ENCODE measurements at regions not wholly inside any gene's neighbourhood (a gene's known extent, or its start where the extent isn't known, plus 50 kb on each side); places are given as distances from the start of the nearest gene placed in this dataset.

- Histone ChIP-seq H2AFZ (ENCODE audit: low read length) (no peak overlapping the region), H3K79me2 (ENCODE audit: low read length) (no peaks in the 10 kb centered on the region), H3K36me3 (replicated peaks; ENCODE audit: insufficient read depth, low read length) (no peaks in the 10 kb centered on the region), H3K27ac (ENCODE audit: low read length) (no peak overlapping the region), H4K20me1 (ENCODE audit: insufficient read depth, low read length) (no peaks in the 10 kb centered on the region), H3K9ac (ENCODE audit: low read length) (no peak overlapping the region), H3K9me3 (replicated peaks; ENCODE audit: insufficient read depth, low read length) (no peaks in the 10 kb centered on the region), H3K4me2 (ENCODE audit: low read depth, low read length) (no peak overlapping the region), H3K4me1 (ENCODE audit: low read length) (no peaks in the 10 kb centered on the region), H3K9me2 (replicated peaks; ENCODE audit: insufficient read depth, low read length) (no peaks in the 10 kb centered on the region), H3K4me3 (ENCODE audit: low read length) (no peak overlapping the region), H3K27me3 (replicated peaks; ENCODE audit: insufficient read depth, low read length) (no peaks in the 10 kb centered on the region), H3F3A (ENCODE audit: insufficient read depth, low read length) (no peaks in the 10 kb centered on the region)
- peak; percentile 57 for DNase-seq
- peak; percentile 69 for TF ChIP-seq CTCF (IDR thresholded peaks at IDR 0.05; ENCODE audit: low read length)
- no peak for TF ChIP-seq EZH2 (optimal IDR thresholded peaks at IDR 0.05; ENCODE audit: low read depth, low read length)
- TF ChIP-seq EZH2phosphoT487 (IDR thresholded peaks at IDR 0.05; ENCODE audit: low read length) = no peak
Observed at GRCh38 chr3:55180936-55181535, 253.2 kb upstream of the LRTM1 start.

- Histone ChIP-seq H3F3A (ENCODE audit: insufficient read depth, low read length) (no peaks in the 10 kb centered on the region), H3K79me2 (ENCODE audit: low read length) (no peaks in the 10 kb centered on the region), H3K36me3 (replicated peaks; ENCODE audit: insufficient read depth, low read length) (no peaks in the 10 kb centered on the region), H3K27me3 (replicated peaks; ENCODE audit: insufficient read depth, low read length) (no peaks in the 10 kb centered on the region), H3K9me3 (replicated peaks; ENCODE audit: insufficient read depth, low read length) (no peaks in the 10 kb centered on the region), H3K27ac (ENCODE audit: low read length) (no peak overlapping the region), H3K4me1 (ENCODE audit: low read length) (no peaks in the 10 kb centered on the region), H2AFZ (ENCODE audit: low read length) (no peak overlapping the region), H3K4me2 (ENCODE audit: low read depth, low read length) (no peak overlapping the region), H3K9ac (ENCODE audit: low read length) (no peak overlapping the region), H3K9me2 (replicated peaks; ENCODE audit: insufficient read depth, low read length) (no peaks in the 10 kb centered on the region), H3K4me3 (ENCODE audit: low read length) (no peak overlapping the region), H4K20me1 (ENCODE audit: insufficient read depth, low read length) (no peaks in the 10 kb centered on the region)
- TF ChIP-seq EZH2phosphoT487 (IDR thresholded peaks at IDR 0.05; ENCODE audit: low read length) (no peak), EZH2 (optimal IDR thresholded peaks at IDR 0.05; ENCODE audit: low read depth, low read length) (no peak), CTCF (IDR thresholded peaks at IDR 0.05; ENCODE audit: low read length) (no peak)
- DNase-seq = no peak
Observed at GRCh38 chr3:55180161-55180560, 252.3 kb upstream of the LRTM1 start.

- Histone ChIP-seq H3K4me3 (ENCODE audit: low read length) (no peak overlapping the region), H4K20me1 (ENCODE audit: insufficient read depth, low read length) (no peaks in the 10 kb centered on the region), H3K27me3 (replicated peaks; ENCODE audit: insufficient read depth, low read length) (no peaks in the 10 kb centered on the region), H3K36me3 (replicated peaks; ENCODE audit: insufficient read depth, low read length) (no peaks in the 10 kb centered on the region), H3F3A (ENCODE audit: insufficient read depth, low read length) (no peaks in the 10 kb centered on the region), H3K9ac (ENCODE audit: low read length) (no peak overlapping the region), H3K4me1 (ENCODE audit: low read length) (no peaks in the 10 kb centered on the region), H3K9me2 (replicated peaks; ENCODE audit: insufficient read depth, low read length) (no peaks in the 10 kb centered on the region), H3K79me2 (ENCODE audit: low read length) (no peaks in the 10 kb centered on the region), H2AFZ (ENCODE audit: low read length) (no peak overlapping the region), H3K27ac (ENCODE audit: low read length) (no peak overlapping the region), H3K4me2 (ENCODE audit: low read depth, low read length) (no peak overlapping the region), H3K9me3 (replicated peaks; ENCODE audit: insufficient read depth, low read length) (no peaks in the 10 kb centered on the region)
- DNase-seq = no peak
- TF ChIP-seq CTCF (IDR thresholded peaks at IDR 0.05; ENCODE audit: low read length) = no peak
- TF ChIP-seq EZH2 (optimal IDR thresholded peaks at IDR 0.05; ENCODE audit: low read depth, low read length) = no peak
- TF ChIP-seq EZH2phosphoT487 (IDR thresholded peaks at IDR 0.05; ENCODE audit: low read length) = no peak
Observed at GRCh38 chr3:55178336-55178735, 250.5 kb upstream of the LRTM1 start.
